WI38 (cell line): ENCODE measurements at regions not wholly inside any gene's neighbourhood (a gene's known extent, or its start where the extent isn't known, plus 50 kb on each side); places are given as distances from the start of the nearest gene placed in this dataset.

ENCODE experiments used
- H3K4me3 ChIP-seq: 2 replicates; pipeline ENCODE4 v1.5.1; 2011; ENCODE audit warnings: low read depth, mild to moderate bottlenecking, control low read depth, low read length
- CTCF ChIP-seq: IDR thresholded peaks from 2 replicates; pipeline ENCODE4 v1.5.1; 2012; ENCODE audit warnings: low read depth, mild to moderate bottlenecking, control low read depth, low read length

- TF ChIP-seq CTCF, result no peak
These were observed 261.3 kb downstream of the FOXO1 start for GRCh38 chr13:40404967-40405716.

GRCh38 chr13:40406405-40407120 lies 259.9 kb downstream of the FOXO1 start:
- no peak overlapping the region for H3K4me3 ChIP-seq
- TF ChIP-seq CTCF, result no peak

More at GRCh38 chr13:40404967-40405716, 261.3 kb downstream of the FOXO1 start:
- no peak overlapping the region for H3K4me3 ChIP-seq

GRCh38 chr13:40407567-40407966 lies 258.9 kb downstream of the FOXO1 start:
- no peak for TF ChIP-seq CTCF
- no peak overlapping the region for H3K4me3 ChIP-seq

- no peak overlapping the region for H3K4me3 ChIP-seq
- no peak for TF ChIP-seq CTCF
These were observed 257.8 kb downstream of the FOXO1 start for GRCh38 chr13:40408602-40409001.

GRCh38 chr13:40409278-40409677 lies 257.2 kb downstream of the FOXO1 start:
- no peak for TF ChIP-seq CTCF

GRCh38 chr13:40410315-40410714 lies 256.1 kb downstream of the FOXO1 start:
- TF ChIP-seq CTCF, result no peak
- H3K4me3 ChIP-seq, result no peak overlapping the region

More at GRCh38 chr13:40409278-40409677, 257.2 kb downstream of the FOXO1 start:
- H3K4me3 ChIP-seq, result no peak overlapping the region

GRCh38 chr13:40420160-40420740 lies 246.2 kb downstream of the FOXO1 start:
- no peak overlapping the region for H3K4me3 ChIP-seq
- TF ChIP-seq CTCF, result no peak
